DMS114 treated with DMSO at 0.1 percent for 48 hours (cell line): ENCODE measurements at regions not wholly inside any gene's neighbourhood (a gene's known extent, or its start where the extent isn't known, plus 50 kb on each side); places are given as distances from the start of the nearest gene placed in this dataset.
"Not testable (repeated sequence)": the region's sequence is repeated elsewhere in the genome, so short reads cannot be mapped to it uniquely, and the experiment has no call there.

Source experiments
- DNase-seq: peaks from one replicate; lab custom pipeline; 2025; ENCODE audit not compliant: unreplicated experiment; lab: John Stamatoyannopoulos, UW

- DNase-seq, result no peak
These were observed 885.2 kb upstream of the ARRDC3 start for GRCh38 chr5:92268343-92268742.

GRCh38 chr5:92267830-92268229 lies 884.7 kb upstream of the ARRDC3 start:
- no peak for DNase-seq

GRCh38 chr5:92265804-92266203 lies 882.7 kb upstream of the ARRDC3 start:
- no peak for DNase-seq

- DNase-seq, result not testable (repeated sequence)
These were observed 872.5 kb upstream of the ARRDC3 start for GRCh38 chr5:92255605-92256004.

DNA sequence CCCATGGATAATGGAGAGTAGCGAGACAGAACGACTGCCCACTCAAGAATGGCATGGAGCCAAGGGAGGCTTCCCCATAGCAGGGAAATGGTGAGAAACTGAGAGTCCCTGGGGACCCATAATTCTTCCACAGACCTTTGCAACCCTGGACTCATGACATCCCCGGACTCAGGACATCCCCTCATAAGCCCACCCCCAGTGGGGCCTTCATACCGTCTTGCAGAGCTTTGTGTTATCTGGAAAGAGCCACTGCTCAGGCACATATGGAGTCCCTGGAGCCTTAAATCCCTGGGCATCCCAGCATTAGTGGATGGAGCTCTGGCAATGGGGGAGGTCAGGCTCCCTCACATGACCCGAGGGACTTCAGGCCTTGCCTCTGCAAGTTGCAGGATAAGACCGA lies 865.4 kb upstream of the ARRDC3 start:
- DNase-seq, result no peak

GRCh38 chr5:92242170-92242569 lies 859.1 kb upstream of the ARRDC3 start:
- no peak for DNase-seq

GRCh38 chr5:92237896-92238295 lies 854.8 kb upstream of the ARRDC3 start:
- no peak for DNase-seq

DNA sequence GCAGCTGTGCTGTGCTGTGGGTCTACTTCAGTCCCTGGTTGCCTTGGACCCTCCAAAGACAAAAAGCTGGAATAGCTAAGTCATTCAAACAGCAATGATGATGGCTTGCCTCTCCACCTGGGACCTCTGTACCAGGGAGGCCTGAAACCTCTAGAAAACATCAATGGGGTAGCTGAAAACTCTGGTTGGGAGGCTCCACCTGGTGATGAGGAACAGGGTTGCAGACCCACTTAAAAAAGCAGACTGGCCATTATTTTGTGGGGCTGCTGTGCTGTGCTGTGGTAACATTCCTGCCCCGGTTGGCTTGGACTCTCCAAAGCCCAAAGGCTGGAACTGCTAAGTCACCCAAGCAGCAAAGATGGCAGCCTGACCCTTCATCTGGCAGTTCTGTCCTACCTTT lies 839.3 kb upstream of the ARRDC3 start:
- no peak for DNase-seq

GRCh38 chr5:92216852-92217251 lies 833.7 kb upstream of the ARRDC3 start:
- DNase-seq, result not testable (repeated sequence)

DNA sequence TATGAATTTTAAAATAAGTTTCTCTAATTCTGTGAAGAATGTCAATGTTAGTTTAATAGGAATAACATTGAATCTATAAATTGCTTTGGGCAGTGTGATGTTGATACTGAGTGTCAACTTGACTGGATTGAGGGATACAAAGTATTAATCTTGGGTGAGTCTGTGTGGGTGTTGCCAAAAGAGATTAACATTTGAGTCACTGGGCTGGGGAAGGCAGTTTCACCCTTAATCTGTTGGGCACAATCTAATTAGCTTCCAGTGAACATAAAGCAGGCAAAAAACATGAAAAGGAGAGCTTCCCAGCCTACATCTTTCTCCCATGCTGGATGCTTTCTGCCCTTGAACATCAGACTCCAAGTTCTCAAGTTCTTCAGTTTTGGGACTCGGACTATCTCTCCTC lies 832.0 kb upstream of the ARRDC3 start:
- no peak for DNase-seq

DNA sequence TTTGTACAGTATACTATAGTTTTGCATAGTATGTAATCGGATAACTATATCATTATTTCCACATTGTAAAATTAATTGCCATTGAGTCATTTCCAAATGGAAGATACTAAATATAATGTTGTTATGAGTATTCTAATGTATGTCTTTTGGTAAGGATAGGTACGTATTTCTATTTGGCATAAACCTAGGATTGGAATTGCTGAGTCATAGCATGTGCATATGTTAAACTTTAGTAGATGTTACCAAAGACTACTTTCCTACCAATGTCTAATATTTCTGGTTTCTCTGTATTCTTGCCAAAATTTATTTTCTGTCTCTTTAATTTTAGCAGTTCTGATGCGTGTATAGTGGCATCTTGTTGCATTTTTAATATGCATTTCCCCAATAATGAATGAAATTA lies 825.1 kb upstream of the ARRDC3 start:
- DNase-seq, result no peak

GRCh38 chr5:92207151-92207550 lies 824.0 kb upstream of the ARRDC3 start:
- DNase-seq, result no peak

DNA sequence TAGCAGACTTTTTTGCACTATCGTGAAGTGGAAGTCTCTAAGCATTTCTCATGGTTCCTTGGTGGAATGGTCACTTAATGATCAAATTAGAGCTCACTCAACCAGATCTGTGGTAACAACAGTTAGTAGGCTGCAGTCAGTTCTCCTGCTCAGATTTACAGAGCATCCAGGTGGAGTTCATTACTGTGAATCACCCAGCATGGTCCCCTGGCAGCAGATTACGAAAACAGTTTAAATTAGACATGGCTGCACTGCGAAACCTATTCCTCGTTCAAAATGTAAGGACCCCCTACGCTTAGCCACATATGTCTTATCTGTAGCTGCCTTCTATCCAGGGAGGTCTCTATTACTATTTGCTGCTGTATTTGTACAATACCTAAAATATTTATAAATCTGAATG lies 823.6 kb upstream of the ARRDC3 start:
- DNase-seq, result no peak

DNA sequence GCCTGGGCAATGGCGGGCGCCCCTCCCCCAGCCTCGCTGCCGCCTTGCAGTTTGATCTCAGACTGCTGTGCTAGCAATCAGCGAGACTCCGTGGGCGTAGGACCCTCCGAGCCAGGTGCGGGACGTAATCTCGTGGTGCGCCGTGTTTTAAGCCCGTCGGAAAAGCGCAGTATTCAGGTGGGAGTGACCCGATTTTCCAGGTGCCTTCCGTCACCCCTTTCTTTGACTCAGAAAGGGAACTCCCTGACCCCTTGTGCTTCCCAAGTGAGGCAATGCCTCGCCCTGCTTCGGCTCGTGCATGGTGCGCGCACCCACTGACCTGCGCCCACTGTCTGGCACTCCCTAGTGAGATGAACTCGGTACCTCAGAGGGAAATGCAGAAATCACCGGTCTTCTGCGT lies 815.9 kb upstream of the ARRDC3 start:
- DNase-seq, result not testable (repeated sequence)

- DNase-seq, result no peak
These were observed 798.5 kb upstream of the ARRDC3 start for GRCh38 chr5:92181656-92182055.

GRCh38 chr5:92180391-92180790 lies 797.3 kb upstream of the ARRDC3 start:
- no peak for DNase-seq

GRCh38 chr5:92179651-92180050 lies 796.5 kb upstream of the ARRDC3 start:
- no peak for DNase-seq

GRCh38 chr5:92177926-92178487 lies 794.9 kb upstream of the ARRDC3 start:
- no peak for DNase-seq

DNA sequence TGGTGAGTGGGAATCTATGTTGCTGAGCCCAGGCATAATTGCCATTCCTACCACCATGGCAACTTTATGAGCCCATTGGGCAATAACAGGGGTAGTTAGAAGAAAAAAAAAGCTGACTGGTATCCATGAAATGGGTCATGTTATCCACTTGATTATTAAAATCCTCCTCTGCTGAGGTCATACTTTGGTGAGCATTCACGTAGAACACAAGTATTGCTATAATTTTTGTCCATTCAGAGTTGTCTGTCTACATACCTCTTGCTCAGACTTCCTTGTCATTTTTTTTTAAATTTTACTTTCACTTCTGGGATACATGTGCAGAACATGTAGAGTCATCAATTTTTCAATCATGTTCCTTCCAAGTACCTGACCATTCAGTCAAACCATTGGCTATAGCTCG lies 780.8 kb upstream of the ARRDC3 start:
- DNase-seq, result no peak

DNA sequence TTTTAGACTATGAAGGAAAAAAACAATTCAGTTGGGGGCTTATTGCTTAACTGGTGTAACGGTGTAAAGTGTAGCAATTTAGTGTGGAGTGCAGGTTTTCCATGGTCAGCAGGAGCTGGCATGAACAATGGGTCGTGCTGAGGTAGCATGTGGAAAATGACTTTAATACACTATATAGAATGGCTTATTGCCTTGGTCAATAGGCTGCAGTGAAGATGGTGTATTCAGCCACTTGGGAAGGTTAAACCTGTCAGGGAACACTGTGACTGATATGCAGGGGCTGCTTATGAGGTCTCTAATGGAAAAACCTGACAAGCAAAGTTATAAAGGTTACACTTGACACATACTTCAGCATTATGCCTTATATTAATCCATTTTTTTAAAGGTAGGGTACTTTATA lies 764.7 kb upstream of the ARRDC3 start:
- DNase-seq, result no peak

- no peak for DNase-seq
These were observed 764.1 kb upstream of the ARRDC3 start for GRCh38 chr5:92147266-92147665.

- DNase-seq, result no peak
These were observed 762.7 kb upstream of the ARRDC3 start for GRCh38 chr5:92145852-92146251.

DNA sequence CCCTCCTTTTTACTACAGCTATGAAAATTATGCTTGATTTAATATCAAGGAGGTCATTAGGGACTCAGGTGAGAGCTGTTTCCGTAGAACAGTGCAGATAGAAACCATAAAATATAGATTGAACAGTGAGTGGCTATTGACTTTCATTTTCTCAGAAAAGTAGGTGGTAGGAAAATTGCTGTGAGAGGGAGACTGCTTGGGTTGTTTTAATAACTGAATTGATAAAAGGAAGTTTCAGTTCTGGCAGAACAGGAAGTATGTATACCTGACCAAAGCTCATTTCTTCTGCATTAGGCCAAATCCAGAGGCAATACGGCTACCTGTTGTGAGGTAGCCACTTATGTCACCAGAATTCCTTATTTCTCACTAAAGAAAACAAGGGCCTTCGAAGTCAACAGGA lies 761.7 kb upstream of the ARRDC3 start:
- DNase-seq, result no peak
